PC-9 (cell line): ENCODE measurements at regions not wholly inside any gene's neighbourhood (a gene's known extent, or its start where the extent isn't known, plus 50 kb on each side); places are given as distances from the start of the nearest gene placed in this dataset.

Experiments
- BruUV-seq: library from RNA; stranded (reverse); fragments of 400-500 nt; replicated peaks from 2 replicates; lab custom pipeline; 2021; lab: Mats Ljungman, UMichigan
- CTCF ChIA-PET: fragments of 300-600 bp; sonication (Branson Sonifier 250); formaldehyde crosslinking; loops from one replicate; lab custom pipeline; 2022; ENCODE audit warnings: antibody characterized with exemption; lab: Charles Lee
- POLR2A ChIA-PET: fragments of 300-600 bp; sonication (Branson Sonifier 250); formaldehyde crosslinking; loops from one replicate; lab custom pipeline; 2022; ENCODE audit warnings: antibody characterized with exemption; ENCODE audit not compliant: unreplicated experiment; lab: Charles Lee
- DNase-seq, 2 experiments: peaks; one replicate each; pipeline versions ENCODE4 v3.0.0 to v3.0.0-alpha.2; 2015 to 2022; ENCODE audit warnings: mixed read lengths in 1 of 2
- H2AFZ ChIP-seq: fragments of 200-600 bp; sonication (generic); 2 replicates; pipeline ENCODE4 v1.8.1; 2017; ENCODE audit warnings: antibody characterized with exemption
- H3F3A ChIP-seq: fragments of 200-600 bp; sonication (generic); 2 replicates; pipeline ENCODE4 v1.8.1; 2017; ENCODE audit warnings: antibody characterized with exemption, mild to moderate bottlenecking, low read depth; ENCODE audit not compliant: insufficient read depth
- H3K27ac ChIP-seq: fragments of 200-600 bp; sonication (generic); 2 replicates; pipeline ENCODE4 v1.6.1; 2016; ENCODE audit warnings: mixed run types
- H3K27me3 ChIP-seq: fragments of 200-600 bp; sonication (generic); 2 replicates; pipeline ENCODE4 v1.6.1; 2016; ENCODE audit warnings: low read depth, mixed run types; ENCODE audit not compliant: insufficient read depth
- H3K36me3 ChIP-seq: fragments of 200-600 bp; sonication (generic); 2 replicates; pipeline ENCODE4 v1.6.1; 2016; ENCODE audit warnings: low read depth, mixed run types
- H3K4me1 ChIP-seq: fragments of 200-600 bp; sonication (generic); replicated peaks from 2 replicates; pipeline ENCODE4 v1.6.1; 2016; ENCODE audit warnings: mixed run types; ENCODE audit not compliant: insufficient read depth
- H3K4me2 ChIP-seq: fragments of 200-600 bp; sonication (generic); 2 replicates; pipeline ENCODE4 v1.6.1; 2017; ENCODE audit warnings: mixed run types
- H3K4me3 ChIP-seq: fragments of 200-600 bp; sonication (generic); 2 replicates; pipeline ENCODE4 v1.6.1; 2016; ENCODE audit warnings: mixed run types
- H3K79me2 ChIP-seq: fragments of 200-600 bp; sonication (generic); 2 replicates; pipeline ENCODE4 v1.6.1; 2017; ENCODE audit warnings: low read depth, mixed run types
- H3K9me2 ChIP-seq: fragments of 200-600 bp; sonication (generic); 2 replicates; pipeline ENCODE4 v1.8.1; 2017; ENCODE audit warnings: mild to moderate bottlenecking; ENCODE audit not compliant: insufficient read depth
- H3K9me3 ChIP-seq: fragments of 200-600 bp; sonication (generic); 2 replicates; pipeline ENCODE4 v1.8.1; 2016; ENCODE audit warnings: low read depth; ENCODE audit not compliant: insufficient read depth
- H4K20me1 ChIP-seq: fragments of 200-600 bp; sonication (generic); 2 replicates; pipeline ENCODE4 v1.8.1; 2017; ENCODE audit not compliant: insufficient read depth
- CTCF ChIP-seq: fragments of 200-600 bp; sonication (generic); conservative IDR thresholded peaks from 2 replicates; pipeline ENCODE4 v1.6.1; 2017; ENCODE audit warnings: mixed run types, antibody characterized with exemption, mild to moderate bottlenecking, moderate library complexity
- EZH2 ChIP-seq: fragments of 200-600 bp; sonication (generic); IDR thresholded peaks from 2 replicates; pipeline ENCODE4 v1.8.0; 2017; ENCODE audit warnings: antibody characterized with exemption, low read depth
- intact Hi-C: fragments of 100-400 bp; cut with micrococcal nuclease; formaldehyde crosslinking; loops from one replicate; pipeline ENCODE4 v1.10.0; 2022; ENCODE audit not compliant: unreplicated experiment

GRCh38 chr4:144820728-144821085 lies 174.8 kb downstream of the HHIP start:
- no TSS peak for BruUV-seq
- ChIA-PET POLR2A (no interaction called here), CTCF (no interaction called here)
- no peaks in the 10 kb centered on the region for H3K4me1 ChIP-seq
- no peak overlapping the region for H3K27ac ChIP-seq
- DNase-seq: no peak
- no peaks in the 10 kb centered on the region for H3K36me3 ChIP-seq
- H3K4me3 ChIP-seq: no peak overlapping the region
- no peaks in the 10 kb centered on the region for H3K9me2 ChIP-seq
- no peak overlapping the region for H3K4me2 ChIP-seq
- no peak overlapping the region for H2AFZ ChIP-seq
- H4K20me1 ChIP-seq: no peaks in the 10 kb centered on the region
- intact Hi-C loops: no loop called here
- no peaks in the 10 kb centered on the region for H3K27me3 ChIP-seq
- no peak for TF ChIP-seq EZH2
- no peak for TF ChIP-seq CTCF
- no peaks in the 10 kb centered on the region for H3K9me3 ChIP-seq
- no peaks in the 10 kb centered on the region for H3F3A ChIP-seq
- H3K79me2 ChIP-seq: no peaks in the 10 kb centered on the region

GRCh38 chr4:144831971-144832370 lies 186.0 kb downstream of the HHIP start:
- CTCF ChIA-PET: no interaction called here
- DNase-seq: no peak
- no TSS peak for BruUV-seq

GRCh38 chr4:144845411-144845810 lies 199.5 kb downstream of the HHIP start:
- Histone ChIP-seq H3K79me2 (no peaks in the 10 kb centered on the region), H2AFZ (no peak overlapping the region), H3K27ac (no peak overlapping the region), H3K4me2 (no peak overlapping the region), H3F3A (no peaks in the 10 kb centered on the region), H4K20me1 (no peaks in the 10 kb centered on the region), H3K27me3 (no peaks in the 10 kb centered on the region), H3K36me3 (no peaks in the 10 kb centered on the region), H3K4me3 (no peak overlapping the region), H3K4me1 (no peaks in the 10 kb centered on the region), H3K9me2 (no peaks in the 10 kb centered on the region), H3K9me3 (no peaks in the 10 kb centered on the region)
- TF ChIP-seq CTCF: no peak
- no peak for TF ChIP-seq EZH2
- BruUV-seq: no TSS peak
- intact Hi-C loops: no loop called here
- ChIA-PET CTCF (no interaction called here), POLR2A (no interaction called here)
- no peak for DNase-seq

More at GRCh38 chr4:144831971-144832370, 186.0 kb downstream of the HHIP start:
- Histone ChIP-seq H3K4me1 (no peaks in the 10 kb centered on the region), H3F3A (no peaks in the 10 kb centered on the region), H3K4me2 (no peak overlapping the region), H3K79me2 (no peaks in the 10 kb centered on the region), H4K20me1 (no peaks in the 10 kb centered on the region), H3K27me3 (no peaks in the 10 kb centered on the region), H3K9me2 (no peaks in the 10 kb centered on the region), H3K27ac (no peak overlapping the region), H3K9me3 (no peaks in the 10 kb centered on the region), H3K4me3 (no peak overlapping the region), H2AFZ (no peak overlapping the region), H3K36me3 (no peaks in the 10 kb centered on the region)
- POLR2A ChIA-PET: no interaction called here
- TF ChIP-seq CTCF: no peak
- TF ChIP-seq EZH2: no peak
- intact Hi-C loops: no loop called here
